Progenitor cell of endocrine pancreas (in vitro differentiated cells): ENCODE measurements at regions not wholly inside any gene's neighbourhood (a gene's known extent, or its start where the extent isn't known, plus 50 kb on each side); places are given as distances from the start of the nearest gene placed in this dataset.
"Not testable (repeated sequence)": the region's sequence is repeated elsewhere in the genome, so short reads cannot be mapped to it uniquely, and the experiment has no call there.

Experiments used
- DNase-seq: peaks from one replicate; pipeline ENCODE4 v3.0.0; 2021; ENCODE audit warnings: low spot score; ENCODE audit not compliant: unreplicated experiment
- H3K27ac Mint-ChIP-seq: 2 replicates; pipeline ENCODE4 v1.8.0; 2021; ENCODE audit warnings: mild to moderate bottlenecking, moderate library complexity, mixed read lengths
- H3K27me3 Mint-ChIP-seq: 2 replicates; pipeline ENCODE4 v1.8.0; 2021; ENCODE audit warnings: mixed read lengths
- H3K36me3 Mint-ChIP-seq: 2 replicates; pipeline ENCODE4 v1.8.0; 2022; ENCODE audit warnings: mixed read lengths; ENCODE audit not compliant: insufficient read depth
- H3K4me1 Mint-ChIP-seq: 2 replicates; pipeline ENCODE4 v1.8.0; 2021; ENCODE audit warnings: low read depth, mixed read lengths
- H3K4me3 Mint-ChIP-seq: 2 replicates; pipeline ENCODE4 v1.8.0; 2021; ENCODE audit warnings: low read depth, mild to moderate bottlenecking, moderate library complexity, mixed read lengths
- H3K9me3 Mint-ChIP-seq: 2 replicates; pipeline ENCODE4 v1.8.0; 2021; ENCODE audit warnings: low read depth, mixed read lengths
- TF ChIP-seq, protein P1 (sequence below): fragments of 200-600 bp; sonication (generic); IDR thresholded peaks from one replicate; pipeline ENCODE4 v1.5.0; 2021; ENCODE audit warnings: antibody characterized with exemption, mild to moderate bottlenecking; ENCODE audit not compliant: unreplicated experiment

- TF ChIP-seq, protein P1, sequence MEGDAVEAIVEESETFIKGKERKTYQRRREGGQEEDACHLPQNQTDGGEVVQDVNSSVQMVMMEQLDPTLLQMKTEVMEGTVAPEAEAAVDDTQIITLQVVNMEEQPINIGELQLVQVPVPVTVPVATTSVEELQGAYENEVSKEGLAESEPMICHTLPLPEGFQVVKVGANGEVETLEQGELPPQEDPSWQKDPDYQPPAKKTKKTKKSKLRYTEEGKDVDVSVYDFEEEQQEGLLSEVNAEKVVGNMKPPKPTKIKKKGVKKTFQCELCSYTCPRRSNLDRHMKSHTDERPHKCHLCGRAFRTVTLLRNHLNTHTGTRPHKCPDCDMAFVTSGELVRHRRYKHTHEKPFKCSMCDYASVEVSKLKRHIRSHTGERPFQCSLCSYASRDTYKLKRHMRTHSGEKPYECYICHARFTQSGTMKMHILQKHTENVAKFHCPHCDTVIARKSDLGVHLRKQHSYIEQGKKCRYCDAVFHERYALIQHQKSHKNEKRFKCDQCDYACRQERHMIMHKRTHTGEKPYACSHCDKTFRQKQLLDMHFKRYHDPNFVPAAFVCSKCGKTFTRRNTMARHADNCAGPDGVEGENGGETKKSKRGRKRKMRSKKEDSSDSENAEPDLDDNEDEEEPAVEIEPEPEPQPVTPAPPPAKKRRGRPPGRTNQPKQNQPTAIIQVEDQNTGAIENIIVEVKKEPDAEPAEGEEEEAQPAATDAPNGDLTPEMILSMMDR, result no peak
- H3K4me3 Mint-ChIP-seq, result no peak overlapping the region
- no peaks in the 10 kb centered on the region for H3K4me1 Mint-ChIP-seq
- no peak overlapping the region for H3K27ac Mint-ChIP-seq
- no peaks in the 10 kb centered on the region for H3K36me3 Mint-ChIP-seq
- no peaks in the 10 kb centered on the region for H3K9me3 Mint-ChIP-seq
- H3K27me3 Mint-ChIP-seq, result peaks cover 17% of the 10 kb centered on the region
- DNase-seq, result no peak
Observed at GRCh38 chr17:34475296-34475695, 104.1 kb upstream of the TMEM132E start.

DNA sequence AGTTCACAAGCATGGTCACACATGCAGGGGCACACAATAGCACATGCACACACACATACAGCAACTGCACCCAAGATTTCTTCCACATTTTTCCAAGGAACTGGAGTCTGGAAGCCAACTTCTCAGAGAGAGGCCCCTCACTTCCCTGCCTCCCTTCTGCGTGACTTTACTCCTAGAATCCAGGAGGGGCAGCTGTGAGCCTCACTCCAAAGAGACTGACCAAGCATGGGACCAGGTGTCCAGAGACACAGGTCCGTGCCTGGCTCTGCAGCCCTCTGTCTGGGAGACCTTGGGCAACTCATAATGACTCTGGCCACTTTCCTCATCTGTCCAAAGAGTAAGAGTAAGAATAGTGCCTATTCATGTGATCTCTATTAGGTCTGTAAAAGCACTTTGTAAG is 104.7 kb upstream of the TMEM132E start:
- TF ChIP-seq, protein P1, result peak; percentile 17
- Mint-ChIP-seq H3K4me3 (no peak overlapping the region), H3K27me3 (peaks cover 17% of the 10 kb centered on the region), H3K36me3 (no peaks in the 10 kb centered on the region), H3K4me1 (no peaks in the 10 kb centered on the region), H3K9me3 (no peaks in the 10 kb centered on the region), H3K27ac (no peak overlapping the region)
- DNase-seq, result no peak

- H3K9me3 Mint-ChIP-seq, result no peaks in the 10 kb centered on the region
- H3K27ac Mint-ChIP-seq, result no peak overlapping the region
- peaks cover 15% of the 10 kb centered on the region for H3K27me3 Mint-ChIP-seq
- no peak overlapping the region for H3K4me3 Mint-ChIP-seq
- H3K4me1 Mint-ChIP-seq, result no peaks in the 10 kb centered on the region
- H3K36me3 Mint-ChIP-seq, result no peaks in the 10 kb centered on the region
- TF ChIP-seq, protein P1, result no peak
- no peak for DNase-seq
Observed at GRCh38 chr17:34472363-34472762, 107.0 kb upstream of the TMEM132E start.

DNA sequence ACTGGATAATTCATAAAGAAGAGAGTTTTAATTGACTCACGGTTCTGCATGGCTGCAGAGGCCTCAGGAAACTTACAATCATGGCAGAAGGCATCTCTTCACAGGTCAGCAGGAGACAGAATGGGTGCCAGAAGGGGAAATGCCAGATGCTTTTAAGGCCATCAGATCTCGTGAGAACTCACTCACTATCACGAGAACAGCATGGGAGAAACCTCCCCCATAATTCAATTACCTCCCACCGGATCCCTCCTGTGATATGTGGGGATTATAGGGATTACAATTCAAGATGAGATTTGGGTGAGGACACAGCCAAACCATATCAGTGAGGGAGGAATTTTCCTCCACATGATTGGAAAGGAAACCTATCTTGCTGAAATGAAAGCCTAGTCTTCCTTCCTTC is 108.1 kb upstream of the TMEM132E start:
- H3K27ac Mint-ChIP-seq, H3K4me1 Mint-ChIP-seq, DNase-seq, H3K4me3 Mint-ChIP-seq, H3K9me3 Mint-ChIP-seq, H3K36me3 Mint-ChIP-seq: not testable (repeated sequence)
- peaks cover 17% of the 10 kb centered on the region for H3K27me3 Mint-ChIP-seq

- Mint-ChIP-seq H3K27ac (no peak overlapping the region), H3K4me1 (no peaks in the 10 kb centered on the region), H3K36me3 (no peaks in the 10 kb centered on the region), H3K4me3 (no peak overlapping the region), H3K27me3 (peaks cover 30% of the 10 kb centered on the region), H3K9me3 (no peaks in the 10 kb centered on the region)
- DNase-seq, result no peak
- TF ChIP-seq, protein P1, result no peak
Observed at GRCh38 chr17:34465789-34466188, 102.8 kb upstream of the CCL1 start.

DNA sequence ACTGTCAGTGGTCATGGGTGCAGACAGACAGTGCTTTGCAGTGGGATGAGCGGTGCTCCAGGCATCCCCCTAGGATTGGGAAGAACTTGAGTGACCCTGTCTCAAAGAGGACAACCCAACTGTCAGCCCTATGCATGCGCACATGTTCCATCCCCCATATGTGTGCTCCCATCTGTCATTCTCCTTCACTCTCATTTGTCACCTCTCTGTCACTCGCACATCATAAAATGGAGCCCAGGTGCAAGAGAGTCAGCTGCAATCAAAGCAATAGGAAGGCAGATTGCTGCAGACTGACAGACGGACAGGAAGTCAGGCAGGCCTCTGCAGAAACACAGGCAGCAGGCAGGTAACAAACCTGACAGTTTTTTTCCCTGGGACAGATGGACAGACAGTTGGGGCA is 101.8 kb upstream of the CCL1 start:
- no peak overlapping the region for H3K4me3 Mint-ChIP-seq
- peaks cover 26% of the 10 kb centered on the region for H3K27me3 Mint-ChIP-seq
- H3K36me3 Mint-ChIP-seq, result no peaks in the 10 kb centered on the region
- H3K9me3 Mint-ChIP-seq, result no peaks in the 10 kb centered on the region
- TF ChIP-seq, protein P1, result no peak
- H3K27ac Mint-ChIP-seq, result no peak overlapping the region
- H3K4me1 Mint-ChIP-seq, result no peaks in the 10 kb centered on the region
- no peak for DNase-seq
